ENCODE measurements at regions not wholly inside any gene's neighbourhood (a gene's known extent, or its start where the extent isn't known, plus 50 kb on each side); places are given as distances from the start of the nearest gene placed in this dataset.
"Not testable (repeated sequence)": the region's sequence is repeated elsewhere in the genome, so short reads cannot be mapped to it uniquely, and the experiment has no call there.

- not testable (repeated sequence) for H3K4me1 Mint-ChIP-seq (ENCODE audit: low read depth); H3K9me3 Mint-ChIP-seq; H3K27ac Mint-ChIP-seq; DNase-seq; H3K36me3 Mint-ChIP-seq (ENCODE audit: low read depth); H3K4me3 Mint-ChIP-seq
- peaks cover 55% of the 10 kb centered on the region for H3K27me3 Mint-ChIP-seq
Measured at GRCh38 chrX:107296184-107296583, 89.8 kb downstream of the DNAAF6 start.

GRCh38 chrX:107298276-107298675 lies 91.9 kb downstream of the DNAAF6 start:
- Mint-ChIP-seq H3K4me1 (ENCODE audit: low read depth) (no peaks in the 10 kb centered on the region), H3K36me3 (ENCODE audit: low read depth) (no peaks in the 10 kb centered on the region), H3K27ac (no peak overlapping the region), H3K27me3 (peaks cover 62% of the 10 kb centered on the region), H3K4me3 (no peak overlapping the region), H3K9me3 (no peaks in the 10 kb centered on the region)
- DNase-seq: no peak

GRCh38 chrX:107301253-107301652 lies 94.8 kb downstream of the DNAAF6 start:
- Mint-ChIP-seq H3K36me3 (ENCODE audit: low read depth) (no peaks in the 10 kb centered on the region), H3K27ac (no peak overlapping the region), H3K4me1 (ENCODE audit: low read depth) (no peaks in the 10 kb centered on the region), H3K9me3 (no peaks in the 10 kb centered on the region), H3K27me3 (peaks cover 76% of the 10 kb centered on the region), H3K4me3 (no peak overlapping the region)
- no peak for DNase-seq

GRCh38 chrX:107304141-107304540 lies 97.7 kb downstream of the DNAAF6 start:
- DNase-seq: no peak
- Mint-ChIP-seq H3K9me3 (no peaks in the 10 kb centered on the region), H3K36me3 (ENCODE audit: low read depth) (no peaks in the 10 kb centered on the region), H3K4me1 (ENCODE audit: low read depth) (no peaks in the 10 kb centered on the region), H3K27ac (no peak overlapping the region), H3K4me3 (no peak overlapping the region), H3K27me3 (peaks cover 53% of the 10 kb centered on the region)

GRCh38 chrX:107323786-107324492 lies 117.5 kb downstream of the DNAAF6 start:
- no peak for DNase-seq

GRCh38 chrX:107324493-107325310 lies 118.3 kb downstream of the DNAAF6 start:
- no peak overlapping the region for H3K27ac Mint-ChIP-seq
- no peak for DNase-seq

More at GRCh38 chrX:107323786-107324492, 117.5 kb downstream of the DNAAF6 start:
- Mint-ChIP-seq H3K4me3 (no peak overlapping the region), H3K36me3 (ENCODE audit: low read depth) (no peaks in the 10 kb centered on the region), H3K27me3 (peaks cover 38% of the 10 kb centered on the region), H3K27ac (no peak overlapping the region), H3K4me1 (ENCODE audit: low read depth) (no peaks in the 10 kb centered on the region), H3K9me3 (no peaks in the 10 kb centered on the region)

GRCh38 chrX:107325467-107325866 lies 119.1 kb downstream of the DNAAF6 start:
- Mint-ChIP-seq H3K4me1 (ENCODE audit: low read depth) (no peaks in the 10 kb centered on the region), H3K4me3 (no peak overlapping the region), H3K36me3 (ENCODE audit: low read depth) (no peaks in the 10 kb centered on the region), H3K9me3 (no peaks in the 10 kb centered on the region), H3K27me3 (peaks cover 35% of the 10 kb centered on the region), H3K27ac (no peak overlapping the region)
- DNase-seq: no peak

More at GRCh38 chrX:107324493-107325310, 118.3 kb downstream of the DNAAF6 start:
- H3K27me3 Mint-ChIP-seq: peaks cover 35% of the 10 kb centered on the region
- H3K9me3 Mint-ChIP-seq: no peaks in the 10 kb centered on the region
- no peak overlapping the region for H3K4me3 Mint-ChIP-seq
- H3K4me1 Mint-ChIP-seq (ENCODE audit: low read depth): no peaks in the 10 kb centered on the region
- no peaks in the 10 kb centered on the region for H3K36me3 Mint-ChIP-seq (ENCODE audit: low read depth)

GRCh38 chrX:107348051-107348450 lies 101.4 kb upstream of the FRMPD3 start:
- H3K4me1 Mint-ChIP-seq (ENCODE audit: low read depth): no peaks in the 10 kb centered on the region
- H3K36me3 Mint-ChIP-seq (ENCODE audit: low read depth): no peaks in the 10 kb centered on the region
- H3K4me3 Mint-ChIP-seq: no peak overlapping the region
- DNase-seq: no peak
- no peaks in the 10 kb centered on the region for H3K9me3 Mint-ChIP-seq
- peaks cover 50% of the 10 kb centered on the region for H3K27me3 Mint-ChIP-seq
- no peak overlapping the region for H3K27ac Mint-ChIP-seq

- Mint-ChIP-seq H3K27me3 (peaks cover 48% of the 10 kb centered on the region), H3K27ac (no peak overlapping the region), H3K4me1 (ENCODE audit: low read depth) (no peaks in the 10 kb centered on the region), H3K36me3 (ENCODE audit: low read depth) (no peaks in the 10 kb centered on the region), H3K4me3 (no peak overlapping the region), H3K9me3 (no peaks in the 10 kb centered on the region)
- no peak for DNase-seq
Measured at GRCh38 chrX:107348990-107349389, 100.5 kb upstream of the FRMPD3 start.

- H3K4me3 Mint-ChIP-seq: no peak overlapping the region
- H3K9me3 Mint-ChIP-seq: no peaks in the 10 kb centered on the region
- no peaks in the 10 kb centered on the region for H3K4me1 Mint-ChIP-seq (ENCODE audit: low read depth)
Measured at GRCh38 chrX:107355533-107355932, 93.9 kb upstream of the FRMPD3 start.

GRCh38 chrX:107360788-107361360 lies 88.6 kb upstream of the FRMPD3 start:
- Mint-ChIP-seq H3K4me3 (no peak overlapping the region), H3K27me3 (peaks cover 63% of the 10 kb centered on the region), H3K9me3 (no peaks in the 10 kb centered on the region), H3K4me1 (ENCODE audit: low read depth) (no peaks in the 10 kb centered on the region), H3K27ac (no peak overlapping the region), H3K36me3 (ENCODE audit: low read depth) (no peaks in the 10 kb centered on the region)
- DNase-seq: no peak

More at GRCh38 chrX:107355533-107355932, 93.9 kb upstream of the FRMPD3 start:
- no peak for DNase-seq
- peaks cover 58% of the 10 kb centered on the region for H3K27me3 Mint-ChIP-seq
- no peak overlapping the region for H3K27ac Mint-ChIP-seq
- H3K36me3 Mint-ChIP-seq (ENCODE audit: low read depth): no peaks in the 10 kb centered on the region

GRCh38 chrX:107370185-107370584 lies 79.3 kb upstream of the FRMPD3 start:
- H3K27ac Mint-ChIP-seq; H3K36me3 Mint-ChIP-seq (ENCODE audit: low read depth); DNase-seq; H3K4me3 Mint-ChIP-seq; H3K9me3 Mint-ChIP-seq; H3K4me1 Mint-ChIP-seq (ENCODE audit: low read depth); H3K27me3 Mint-ChIP-seq: not testable (repeated sequence)

GRCh38 chrX:107374132-107374531 lies 75.3 kb upstream of the FRMPD3 start:
- Mint-ChIP-seq H3K27me3 (peaks cover 17% of the 10 kb centered on the region), H3K4me3 (no peak overlapping the region), H3K36me3 (ENCODE audit: low read depth) (no peaks in the 10 kb centered on the region), H3K27ac (no peak overlapping the region), H3K9me3 (no peaks in the 10 kb centered on the region), H3K4me1 (ENCODE audit: low read depth) (no peaks in the 10 kb centered on the region)
- DNase-seq: no peak

- DNase-seq: no peak
- H3K4me3 Mint-ChIP-seq: no peak overlapping the region
- no peaks in the 10 kb centered on the region for H3K9me3 Mint-ChIP-seq
- no peak overlapping the region for H3K27ac Mint-ChIP-seq
- H3K27me3 Mint-ChIP-seq: peaks cover 20% of the 10 kb centered on the region
- no peaks in the 10 kb centered on the region for H3K36me3 Mint-ChIP-seq (ENCODE audit: low read depth)
- H3K4me1 Mint-ChIP-seq (ENCODE audit: low read depth): no peaks in the 10 kb centered on the region
Measured at GRCh38 chrX:107374831-107375230, 74.6 kb upstream of the FRMPD3 start.

GRCh38 chrX:107376186-107376585 lies 73.3 kb upstream of the FRMPD3 start:
- not testable (repeated sequence) for H3K9me3 Mint-ChIP-seq; H3K4me1 Mint-ChIP-seq (ENCODE audit: low read depth); H3K36me3 Mint-ChIP-seq (ENCODE audit: low read depth); DNase-seq; H3K4me3 Mint-ChIP-seq; H3K27ac Mint-ChIP-seq
- peaks cover 30% of the 10 kb centered on the region for H3K27me3 Mint-ChIP-seq

All from activated T-cell treated with anti-CD3 and anti-CD28 coated beads, Interleukin-2, amount 50 U/mL, for 24 hours (primary cell).